ENCODE measurements at regions not wholly inside any gene's neighbourhood (a gene's known extent, or its start where the extent isn't known, plus 50 kb on each side); places are given as distances from the start of the nearest gene placed in this dataset.

DNA sequence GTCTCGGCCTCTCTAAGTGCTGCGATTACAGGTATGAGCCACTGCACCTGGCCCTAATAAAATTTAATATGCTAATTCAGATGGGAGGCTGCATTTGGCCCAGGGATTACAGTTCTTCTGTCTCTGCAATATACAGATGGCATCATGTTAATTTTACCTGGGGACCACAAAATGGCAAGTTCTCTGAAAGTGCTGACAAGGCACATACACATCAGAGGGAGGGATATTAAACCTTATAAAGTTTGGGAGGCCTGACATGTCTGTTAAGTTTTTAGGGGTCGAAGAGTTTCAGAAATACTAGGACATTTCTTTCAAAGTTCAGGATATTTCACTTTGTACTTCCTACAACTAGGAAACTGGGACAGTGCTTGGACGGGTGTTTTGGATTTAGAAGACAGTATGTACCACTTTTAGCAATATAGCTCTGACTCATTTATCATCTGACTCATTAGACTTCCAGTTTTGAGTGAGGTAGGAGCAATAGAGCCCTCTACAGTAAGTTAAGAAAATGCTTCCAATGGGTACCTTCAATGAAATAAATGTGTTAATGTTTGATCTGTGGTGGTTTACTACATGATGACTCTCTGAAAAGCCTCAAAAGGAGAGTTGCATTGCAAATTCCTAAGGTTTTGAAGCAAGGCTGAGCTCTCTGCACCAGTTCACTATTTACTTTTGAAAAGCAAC lies 981.0 kb upstream of the HS3ST1 start:
- POLR2A ChIA-PET: no interaction called here
- Histone ChIP-seq H3K27ac (ENCODE audit: low read depth, low read length) (no peak overlapping the region), H3K27me3 (ENCODE audit: insufficient read depth, low read length) (no peaks in the 10 kb centered on the region), H3K4me3 (replicated peaks in 1 of 2; ENCODE audit: low read depth in 1 of 2, low read length in 2 of 2) (no peak overlapping the region), H2AFZ (ENCODE audit: low read depth, low read length, poor library complexity, severe bottlenecking) (peak overlapping the region; percentile 51), H3K79me2 (ENCODE audit: insufficient read depth, low read length) (no peaks in the 10 kb centered on the region), H3K36me3 (ENCODE audit: control insufficient read depth in 1 of 2, insufficient read depth in 2 of 2, low read length in 2 of 2) (no peaks in the 10 kb centered on the region), H4K20me1 (ENCODE audit: insufficient read depth) (no peaks in the 10 kb centered on the region), H3K4me1 (ENCODE audit: control insufficient read depth in 1 of 2, insufficient read depth in 2 of 2, low read length in 2 of 2) (peaks cover 0 to 9% of the 10 kb centered on the region in 2 experiments; a peak in 2 of 4 replicates), H3K9me3 (ENCODE audit: control insufficient read depth in 1 of 2, insufficient read depth in 1 of 2, low read depth in 1 of 2, low read length in 2 of 2) (no peaks in the 10 kb centered on the region), H3K9me2 (ENCODE audit: insufficient read depth) (no peaks in the 10 kb centered on the region), H3K4me2 (ENCODE audit: low read length) (no peak overlapping the region), H3K9ac (ENCODE audit: low read length) (no peak overlapping the region)
- intact Hi-C loops (cut with micrococcal nuclease): no loop called here
- 0 out of 2 replicates have a peak, but pooled peaks have one; percentile 30 for TF ChIP-seq CBX3 (IDR thresholded peaks at IDR 0.05; ENCODE audit: low read depth)
- no peak for TF ChIP-seq EGR1 (IDR thresholded peaks at IDR 0.05; ENCODE audit: low read depth)
- peak; percentile 58 for TF ChIP-seq JUND (IDR thresholded peaks at IDR 0.05)
- no peak for TF ChIP-seq EZH2phosphoT487 (IDR thresholded peaks at IDR 0.05; ENCODE audit: borderline replicate concordance)
- no peak for TF ChIP-seq SIN3A (IDR thresholded peaks at IDR 0.05; ENCODE audit: low read depth)
- TF ChIP-seq FOSL1 (IDR thresholded peaks at IDR 0.05; ENCODE audit: low read depth): peak; percentile 67
- TF ChIP-seq POLR2AphosphoS5 (IDR thresholded peaks at IDR 0.05; ENCODE audit: low read depth, low read length): no peak
- TF ChIP-seq, protein P1, sequence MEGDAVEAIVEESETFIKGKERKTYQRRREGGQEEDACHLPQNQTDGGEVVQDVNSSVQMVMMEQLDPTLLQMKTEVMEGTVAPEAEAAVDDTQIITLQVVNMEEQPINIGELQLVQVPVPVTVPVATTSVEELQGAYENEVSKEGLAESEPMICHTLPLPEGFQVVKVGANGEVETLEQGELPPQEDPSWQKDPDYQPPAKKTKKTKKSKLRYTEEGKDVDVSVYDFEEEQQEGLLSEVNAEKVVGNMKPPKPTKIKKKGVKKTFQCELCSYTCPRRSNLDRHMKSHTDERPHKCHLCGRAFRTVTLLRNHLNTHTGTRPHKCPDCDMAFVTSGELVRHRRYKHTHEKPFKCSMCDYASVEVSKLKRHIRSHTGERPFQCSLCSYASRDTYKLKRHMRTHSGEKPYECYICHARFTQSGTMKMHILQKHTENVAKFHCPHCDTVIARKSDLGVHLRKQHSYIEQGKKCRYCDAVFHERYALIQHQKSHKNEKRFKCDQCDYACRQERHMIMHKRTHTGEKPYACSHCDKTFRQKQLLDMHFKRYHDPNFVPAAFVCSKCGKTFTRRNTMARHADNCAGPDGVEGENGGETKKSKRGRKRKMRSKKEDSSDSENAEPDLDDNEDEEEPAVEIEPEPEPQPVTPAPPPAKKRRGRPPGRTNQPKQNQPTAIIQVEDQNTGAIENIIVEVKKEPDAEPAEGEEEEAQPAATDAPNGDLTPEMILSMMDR (IDR thresholded peaks at IDR 0.05 in 2 of 3, conservative IDR thresholded peaks at IDR 0.05 in 1 of 3; ENCODE audit: borderline replicate concordance in 1 of 3, insufficient read depth in 1 of 3, low read depth in 2 of 3, low read length in 2 of 3): peak; percentile 13 to 39 (median 24); a peak in 2 of 6 replicates
- TF ChIP-seq, protein P2, sequence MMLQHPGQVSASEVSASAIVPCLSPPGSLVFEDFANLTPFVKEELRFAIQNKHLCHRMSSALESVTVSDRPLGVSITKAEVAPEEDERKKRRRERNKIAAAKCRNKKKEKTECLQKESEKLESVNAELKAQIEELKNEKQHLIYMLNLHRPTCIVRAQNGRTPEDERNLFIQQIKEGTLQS (IDR thresholded peaks at IDR 0.05): peak; percentile 17; the same call in 1 of the 2 replicates
- TF ChIP-seq, protein P3, sequence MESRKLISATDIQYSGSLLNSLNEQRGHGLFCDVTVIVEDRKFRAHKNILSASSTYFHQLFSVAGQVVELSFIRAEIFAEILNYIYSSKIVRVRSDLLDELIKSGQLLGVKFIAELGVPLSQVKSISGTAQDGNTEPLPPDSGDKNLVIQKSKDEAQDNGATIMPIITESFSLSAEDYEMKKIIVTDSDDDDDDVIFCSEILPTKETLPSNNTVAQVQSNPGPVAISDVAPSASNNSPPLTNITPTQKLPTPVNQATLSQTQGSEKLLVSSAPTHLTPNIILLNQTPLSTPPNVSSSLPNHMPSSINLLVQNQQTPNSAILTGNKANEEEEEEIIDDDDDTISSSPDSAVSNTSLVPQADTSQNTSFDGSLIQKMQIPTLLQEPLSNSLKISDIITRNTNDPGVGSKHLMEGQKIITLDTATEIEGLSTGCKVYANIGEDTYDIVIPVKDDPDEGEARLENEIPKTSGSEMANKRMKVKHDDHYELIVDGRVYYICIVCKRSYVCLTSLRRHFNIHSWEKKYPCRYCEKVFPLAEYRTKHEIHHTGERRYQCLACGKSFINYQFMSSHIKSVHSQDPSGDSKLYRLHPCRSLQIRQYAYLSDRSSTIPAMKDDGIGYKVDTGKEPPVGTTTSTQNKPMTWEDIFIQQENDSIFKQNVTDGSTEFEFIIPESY (IDR thresholded peaks at IDR 0.05; ENCODE audit: extremely low read depth, insufficient replicate concordance, low read length): no peak
- TF ChIP-seq RAD21 (IDR thresholded peaks at IDR 0.05; ENCODE audit: low read depth): peak; percentile 71
- TF ChIP-seq EZH2 (IDR thresholded peaks at IDR 0.05): no peak
- DNase-seq (ENCODE audit: low read depth, low spot score) (peak; percentile 26), ATAC-seq (peak; percentile 77)
- CTCF ChIA-PET: interaction anchor here (1.3 to 1.5 kb wide), 2 partner anchors 223 to 368 kb away, joined by 3 to 5 read pairs; no protein-coding TSS in a partner anchor
- RAD21 ChIA-PET (ENCODE audit: low non-redundant PET in 1 of 2, low total read pairs in 2 of 2, uncharacterized antibody in 2 of 2, unreplicated experiment in 2 of 2): no interaction called here
- BruUV-seq (replicated peaks): no TSS peak
